ENCODE measurements at regions not wholly inside any gene's neighbourhood (a gene's known extent, or its start where the extent isn't known, plus 50 kb on each side); places are given as distances from the start of the nearest gene placed in this dataset.

DNA sequence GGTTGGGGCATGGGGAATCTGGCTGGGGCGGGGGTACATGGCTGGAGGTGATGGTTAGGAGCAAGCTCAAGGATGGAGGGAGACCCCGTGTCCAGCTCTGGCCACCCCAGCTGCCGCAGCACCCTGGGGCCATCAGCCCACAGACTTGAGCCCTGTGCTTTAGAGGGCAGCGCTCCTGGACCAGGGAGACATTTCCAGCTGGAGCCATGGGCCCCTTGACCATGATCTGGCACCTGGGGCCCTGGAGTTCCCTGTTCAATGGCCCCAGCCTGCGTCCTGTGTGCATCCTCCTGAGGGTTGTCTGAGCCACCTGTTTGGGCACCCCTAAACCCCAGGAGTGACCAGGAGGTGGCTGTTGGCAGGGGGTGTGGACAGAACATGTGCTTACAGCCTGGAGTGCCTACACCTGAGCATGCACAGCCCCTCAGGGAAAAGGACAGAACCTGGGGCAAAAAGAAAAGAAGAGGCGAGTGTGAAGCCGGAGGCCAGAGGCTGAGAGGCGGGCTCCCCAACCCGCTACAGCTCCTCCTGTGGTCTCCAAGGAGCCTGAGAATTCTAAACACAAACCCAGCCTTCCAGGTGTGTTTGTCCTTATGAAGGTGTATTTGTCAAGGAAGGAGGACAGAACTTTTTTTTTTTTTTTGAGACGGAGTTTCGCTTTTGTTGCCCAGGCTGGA, 126.7 kb downstream of the C9orf50 start:
- peak overlapping the region in 3 of 8 donors; percentile 12 to 92 (median 45) for H3K4me3 Mint-ChIP-seq
- H3K4me1 ChIP-seq (ENCODE audit: insufficient read depth, low read length) = peaks cover 49% of the 10 kb centered on the region

DNA sequence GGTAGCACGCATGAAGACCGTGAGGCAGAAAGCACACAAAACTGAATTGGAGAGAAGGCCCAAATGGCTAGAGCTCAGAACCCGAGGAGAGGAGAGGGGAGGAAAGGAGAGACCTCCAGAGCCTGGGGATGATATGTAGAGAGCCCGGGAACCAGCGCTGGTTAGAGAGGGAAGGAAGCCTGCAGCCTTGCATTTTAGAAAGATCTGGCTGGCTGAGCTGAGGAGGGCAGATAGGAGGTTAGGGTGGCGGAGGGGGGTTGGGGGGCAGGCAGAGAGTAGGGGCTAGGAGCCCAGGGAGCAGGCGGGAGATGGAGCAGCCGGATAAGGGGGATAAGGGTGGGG, 127.2 kb downstream of the C9orf50 start:
- Histone ChIP-seq H3K36me3 (ENCODE audit: insufficient read depth, low read length) (no peaks in the 10 kb centered on the region), H3K27ac (ENCODE audit: low read depth, low read length) (no peak overlapping the region), H3K9me3 (ENCODE audit: control insufficient read depth in 1 of 2, low read length in 2 of 2) (no peaks in the 10 kb centered on the region), H3K27me3 (ENCODE audit: insufficient read depth, low read length) (no peaks in the 10 kb centered on the region), H3K4me1 (ENCODE audit: insufficient read depth, low read length) (peaks cover 54% of the 10 kb centered on the region), H3K4me3 (ENCODE audit: low read length in 2 of 2) (no peak overlapping the region)
- intact Hi-C loops (cut with micrococcal nuclease) = no loop called here
- H3K27ac Mint-ChIP-seq = peak overlapping the region in 5 of 7 donors; percentile 25 to 85 (median 77)
- H3K4me3 Mint-ChIP-seq = peak overlapping the region in 3 of 8 donors; percentile 32 to 61 (median 33)
- CTCF ChIA-PET (ENCODE audit: partially characterized antibody) = no interaction called here
- H3K36me3 Mint-ChIP-seq = peaks cover 0 to 22% of the 10 kb centered on the region in 2 donors
- DNase-seq = no peak
- H3K9me3 Mint-ChIP-seq = peaks cover 0 to 2% (median 0%) of the 10 kb centered on the region in 8 donors
- H3K4me1 Mint-ChIP-seq = peaks cover 29 to 67% (median 47%) of the 10 kb centered on the region in 4 donors
- POLR2A ChIA-PET (ENCODE audit: partially characterized antibody) = interaction anchor here (1.4 to 6.3 kb wide), 3 partner anchors 11 to 35 kb away, joined by 3 to 44 read pairs (median 4); no protein-coding TSS in a partner anchor
- peaks cover 0 to 1% of the 10 kb centered on the region in 2 donors for H3K27me3 Mint-ChIP-seq

More for the DNA sequence above, 126.7 kb downstream of the C9orf50 start:
- Histone ChIP-seq H3K27ac (ENCODE audit: low read depth, low read length) (no peak overlapping the region), H3K36me3 (ENCODE audit: insufficient read depth, low read length) (no peaks in the 10 kb centered on the region), H3K27me3 (ENCODE audit: insufficient read depth, low read length) (no peaks in the 10 kb centered on the region), H3K4me3 (ENCODE audit: low read length in 2 of 2) (no peak overlapping the region), H3K9me3 (ENCODE audit: control insufficient read depth in 1 of 2, low read length in 2 of 2) (no peaks in the 10 kb centered on the region)
- Mint-ChIP-seq H3K36me3 (peaks cover 0 to 17% of the 10 kb centered on the region in 2 donors), H3K9me3 (no peaks in the 10 kb centered on the region), H3K4me1 (peaks cover 25 to 61% (median 42%) of the 10 kb centered on the region in 4 donors), H3K27ac (peak overlapping the region in 4 of 7 donors; percentile 29 to 75 (median 44)), H3K27me3 (peaks cover 0 to 1% of the 10 kb centered on the region in 2 donors)
- intact Hi-C loops (cut with micrococcal nuclease) = no loop called here
- POLR2A ChIA-PET (ENCODE audit: partially characterized antibody) = interaction anchor here (0.6 to 6.3 kb wide), 8 partner anchors 8 to 317 kb away, joined by 3 to 44 read pairs (median 4); partner anchors contain the start of gene IER5L
- peak in 1 of 5 donors; percentile 30 for DNase-seq
- CTCF ChIA-PET (ENCODE audit: partially characterized antibody) = interaction anchor here (0.8 kb wide), 1 partner anchor 321 kb away, joined by 3 read pairs; no protein-coding TSS in a partner anchor

DNA sequence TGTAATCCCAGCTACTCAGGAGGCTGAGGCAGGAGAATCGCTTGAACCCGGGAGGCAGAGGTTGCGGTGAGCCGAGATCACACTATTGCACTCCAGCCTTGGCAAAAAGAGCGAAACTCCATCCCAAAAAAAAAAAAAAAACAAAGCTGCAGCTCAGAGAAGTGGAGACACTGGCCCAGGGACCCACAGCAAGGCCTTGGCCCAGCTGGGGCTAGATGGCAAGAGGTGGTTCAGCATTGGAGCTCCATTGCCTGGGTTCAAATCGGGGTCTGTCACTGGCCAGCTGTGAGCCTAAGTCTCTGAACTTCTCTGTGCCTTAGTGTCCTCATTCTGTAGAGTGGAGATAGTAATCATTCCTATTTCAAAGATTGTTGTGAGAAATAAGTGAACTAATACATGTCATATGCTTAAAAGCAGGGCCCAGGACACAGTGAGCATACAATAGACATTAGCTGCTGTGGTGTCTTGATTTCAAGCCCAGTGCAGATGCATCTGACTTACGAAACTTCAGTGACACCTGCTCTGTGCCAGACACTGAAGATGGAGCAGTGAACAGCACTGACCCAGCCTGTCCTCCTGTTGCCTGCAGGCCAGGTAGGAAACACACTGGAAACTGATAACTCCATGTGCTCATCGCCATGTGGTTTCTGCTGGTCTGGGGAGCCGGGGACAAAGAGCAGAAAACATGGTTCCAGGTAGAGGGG, 127.7 kb downstream of the C9orf50 start:
- peaks cover 0 to 2% (median 0%) of the 10 kb centered on the region in 8 donors for H3K9me3 Mint-ChIP-seq
- CTCF ChIA-PET (ENCODE audit: partially characterized antibody) = interaction anchor here (1.6 kb wide), 1 partner anchor 319 kb away, joined by 6 read pairs; no protein-coding TSS in a partner anchor
- Histone ChIP-seq H3K4me3 (ENCODE audit: low read length in 2 of 2) (no peak overlapping the region), H3K36me3 (ENCODE audit: insufficient read depth, low read length) (no peaks in the 10 kb centered on the region), H3K9me3 (ENCODE audit: control insufficient read depth in 1 of 2, low read length in 2 of 2) (no peaks in the 10 kb centered on the region), H3K27me3 (ENCODE audit: insufficient read depth, low read length) (no peaks in the 10 kb centered on the region), H3K27ac (ENCODE audit: low read depth, low read length) (no peak overlapping the region), H3K4me1 (ENCODE audit: insufficient read depth, low read length) (peaks cover 56% of the 10 kb centered on the region)
- peaks cover 27 to 68% (median 47%) of the 10 kb centered on the region in 4 donors for H3K4me1 Mint-ChIP-seq
- H3K27me3 Mint-ChIP-seq = peaks cover 0 to 1% of the 10 kb centered on the region in 2 donors
- peak in 1 of 5 donors; percentile 5 for DNase-seq
- H3K27ac Mint-ChIP-seq = peak overlapping the region in 6 of 7 donors; percentile 13 to 85 (median 67)
- intact Hi-C loops (cut with micrococcal nuclease) = no loop called here
- peak overlapping the region in 3 of 8 donors; percentile 32 to 61 (median 33) for H3K4me3 Mint-ChIP-seq
- H3K36me3 Mint-ChIP-seq = peaks cover 0 to 22% of the 10 kb centered on the region in 2 donors
- POLR2A ChIA-PET (ENCODE audit: partially characterized antibody) = interaction anchor here (1.0 to 1.5 kb wide), 4 partner anchors 10 to 34 kb away, joined by 3 to 6 read pairs (median 4); no protein-coding TSS in a partner anchor

DNA sequence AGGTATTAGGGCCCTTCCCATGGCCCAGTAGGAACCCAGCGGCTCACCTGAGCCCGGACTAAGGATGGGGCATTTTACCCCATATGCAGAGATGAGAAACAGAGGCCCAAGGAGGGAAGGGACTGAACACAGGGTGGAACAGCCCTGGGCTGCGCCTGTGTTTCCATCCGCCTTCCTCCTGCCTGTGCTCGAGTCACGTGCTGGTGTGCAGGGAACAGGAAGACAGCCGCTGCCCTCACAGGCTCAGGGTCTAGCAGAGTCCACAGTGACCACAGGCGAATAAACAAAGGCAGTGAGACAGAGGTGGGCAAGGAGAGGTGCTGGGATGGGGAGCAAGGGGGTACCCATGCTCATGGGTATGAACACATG, 129.4 kb downstream of the C9orf50 start:
- intact Hi-C loops (cut with micrococcal nuclease) = no loop called here
- Histone ChIP-seq H3K27ac (ENCODE audit: low read depth, low read length) (peak overlapping the region; percentile 91), H3K4me1 (ENCODE audit: insufficient read depth, low read length) (peaks cover 67% of the 10 kb centered on the region), H3K36me3 (ENCODE audit: insufficient read depth, low read length) (no peaks in the 10 kb centered on the region), H3K4me3 (ENCODE audit: low read length in 2 of 2) (no peak overlapping the region), H3K9me3 (ENCODE audit: control insufficient read depth in 1 of 2, low read length in 2 of 2) (no peaks in the 10 kb centered on the region), H3K27me3 (ENCODE audit: insufficient read depth, low read length) (no peaks in the 10 kb centered on the region)
- H3K4me1 Mint-ChIP-seq = peaks cover 31 to 72% (median 51%) of the 10 kb centered on the region in 4 donors
- no peak for DNase-seq
- POLR2A ChIA-PET (ENCODE audit: partially characterized antibody) = interaction anchor here (1.2 to 2.9 kb wide), 3 partner anchors 9 to 55 kb away, joined by 6 to 50 read pairs (median 18); no protein-coding TSS in a partner anchor
- CTCF ChIA-PET (ENCODE audit: partially characterized antibody) = no interaction called here
- H3K27me3 Mint-ChIP-seq = peaks cover 0 to 1% of the 10 kb centered on the region in 2 donors
- H3K9me3 Mint-ChIP-seq = peaks cover 0 to 2% (median 0%) of the 10 kb centered on the region in 8 donors
- H3K27ac Mint-ChIP-seq = peak overlapping the region; percentile 22 to 98 (median 94)
- H3K4me3 Mint-ChIP-seq = peak overlapping the region in 2 of 8 donors; percentile 3 to 93
- peaks cover 0 to 22% of the 10 kb centered on the region in 2 donors for H3K36me3 Mint-ChIP-seq

DNA sequence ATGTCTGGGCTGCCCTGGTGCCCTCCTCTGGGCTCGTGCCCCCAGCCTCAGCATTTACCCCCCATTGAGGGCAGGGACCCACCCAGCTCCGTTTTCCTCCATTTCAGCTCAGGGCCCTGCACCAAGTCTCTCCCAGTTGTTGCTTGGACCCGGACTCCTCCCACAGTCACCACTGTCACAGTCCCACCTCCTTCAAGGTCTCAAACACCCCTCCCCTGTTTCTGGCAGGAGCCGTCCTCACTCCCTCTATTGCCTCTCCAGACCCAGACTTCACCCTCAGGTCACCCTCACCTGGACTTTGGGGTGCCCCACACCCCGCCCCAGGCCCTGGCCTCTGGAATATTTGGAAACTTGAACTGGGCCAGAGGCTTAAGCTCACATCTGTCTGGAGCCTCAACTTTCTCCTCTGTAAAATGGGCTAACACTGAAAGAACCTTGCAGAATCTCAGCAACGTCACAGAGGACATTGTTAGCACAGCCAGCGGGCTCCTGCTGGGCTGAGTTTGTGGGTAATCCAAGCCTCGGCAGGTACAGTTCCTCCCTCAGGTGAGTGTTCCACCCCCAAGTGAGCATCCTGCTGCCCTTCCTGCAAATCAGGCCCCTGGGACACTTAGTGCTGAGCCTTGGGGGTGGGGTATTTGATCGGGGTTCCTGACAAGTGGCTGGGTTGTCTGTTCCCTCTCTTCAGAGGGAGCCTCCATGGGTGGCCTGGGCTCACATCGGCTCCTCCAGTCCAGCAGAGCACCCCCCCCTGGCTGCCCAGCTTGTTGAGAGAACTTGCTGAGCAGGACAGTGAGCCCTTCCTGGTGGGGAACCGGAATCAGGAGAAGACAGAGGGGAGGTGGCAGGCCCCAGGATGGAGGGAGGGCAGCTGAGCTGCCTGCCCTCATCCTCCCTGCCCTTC, 130.1 kb downstream of the C9orf50 start:
- H3K9me3 ChIP-seq (ENCODE audit: control insufficient read depth in 1 of 2, low read length in 2 of 2) = no peaks in the 10 kb centered on the region
- ChIA-PET POLR2A (ENCODE audit: partially characterized antibody) (interaction anchor here (0.8 to 2.9 kb wide), 7 partner anchors 9 to 314 kb away, joined by 3 to 50 read pairs (median 8); no protein-coding TSS in a partner anchor), CTCF (ENCODE audit: partially characterized antibody) (interaction anchor here (0.6 to 1.4 kb wide), 5 partner anchors 10 to 317 kb away, joined by 3 to 6 read pairs (median 3); no protein-coding TSS in a partner anchor)
- no peak for DNase-seq
- peaks cover 0 to 1% of the 10 kb centered on the region in 2 donors for H3K27me3 Mint-ChIP-seq
- no peaks in the 10 kb centered on the region for H3K27me3 ChIP-seq (ENCODE audit: insufficient read depth, low read length)
- H3K4me3 ChIP-seq (ENCODE audit: low read length in 2 of 2) = peak overlapping the region in 1 of 2 donors; percentile 43
- peaks cover 0 to 22% of the 10 kb centered on the region in 2 donors for H3K36me3 Mint-ChIP-seq
- H3K4me3 Mint-ChIP-seq = peak overlapping the region; percentile 80 to 96 (median 92)
- peak overlapping the region; percentile 91 for H3K27ac ChIP-seq (ENCODE audit: low read depth, low read length)
- H3K9me3 Mint-ChIP-seq = peaks cover 0 to 2% (median 0%) of the 10 kb centered on the region in 8 donors
- H3K27ac Mint-ChIP-seq = peak overlapping the region; percentile 93 to 99 (median 97)
- peaks cover 31 to 70% (median 50%) of the 10 kb centered on the region in 4 donors for H3K4me1 Mint-ChIP-seq
- H3K36me3 ChIP-seq (ENCODE audit: insufficient read depth, low read length) = no peaks in the 10 kb centered on the region
- intact Hi-C loops (cut with micrococcal nuclease) = no loop called here
- H3K4me1 ChIP-seq (ENCODE audit: insufficient read depth, low read length) = peaks cover 61% of the 10 kb centered on the region

DNA sequence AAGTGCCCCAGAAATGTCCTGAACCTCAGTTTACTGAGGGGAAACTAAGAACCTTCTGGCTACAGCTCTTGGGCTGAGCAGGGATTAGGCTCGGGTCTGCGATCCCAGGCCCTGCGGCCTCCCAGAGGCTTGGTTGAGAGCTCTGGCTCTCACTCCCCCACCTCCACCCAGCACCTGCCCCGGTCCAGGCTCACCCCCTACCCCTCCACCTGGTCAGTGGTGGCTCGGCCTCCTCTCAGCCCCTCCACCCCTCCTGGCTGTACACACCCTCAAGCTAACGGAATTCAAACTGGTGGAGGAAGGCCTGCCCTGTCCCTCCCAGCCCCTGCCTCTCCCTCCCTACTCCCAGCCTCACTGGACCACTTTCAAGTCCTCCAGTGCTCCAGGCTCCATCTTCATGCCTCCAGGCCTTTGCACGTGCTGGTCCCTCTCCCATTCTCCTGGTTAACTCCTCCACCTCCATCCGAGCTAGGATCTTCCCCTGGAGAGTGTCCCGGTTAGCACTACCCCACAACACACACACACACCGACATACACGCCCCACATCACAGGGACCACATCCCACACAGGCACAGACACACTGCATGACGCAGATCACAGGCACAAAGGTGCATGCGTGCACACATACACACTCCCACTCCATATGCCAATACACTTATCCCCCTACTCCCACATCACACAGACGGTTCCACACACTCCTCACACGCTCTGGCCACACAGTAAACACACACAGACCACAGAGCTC, 130.9 kb downstream of the C9orf50 start:
- peak overlapping the region; percentile 91 for H3K27ac ChIP-seq (ENCODE audit: low read depth, low read length)
- CTCF ChIA-PET (ENCODE audit: partially characterized antibody) = interaction anchor here (0.6 to 1.4 kb wide), 5 partner anchors 10 to 316 kb away, joined by 3 to 6 read pairs (median 3); no protein-coding TSS in a partner anchor

More for the DNA sequence above, 130.9 kb downstream of the C9orf50 start:
- POLR2A ChIA-PET (ENCODE audit: partially characterized antibody) = interaction anchor here (0.6 to 2.9 kb wide), 14 partner anchors 8 to 350 kb away, joined by 3 to 50 read pairs (median 3); partner anchors contain the start of gene NTMT1
- peaks cover 53% of the 10 kb centered on the region for H3K4me1 ChIP-seq (ENCODE audit: insufficient read depth, low read length)
- Mint-ChIP-seq H3K4me1 (peaks cover 32 to 70% (median 47%) of the 10 kb centered on the region in 4 donors), H3K27ac (peak overlapping the region; percentile 93 to 99 (median 97)), H3K9me3 (peaks cover 0 to 2% (median 0%) of the 10 kb centered on the region in 8 donors), H3K36me3 (peaks cover 0 to 21% of the 10 kb centered on the region in 2 donors), H3K4me3 (peak overlapping the region; percentile 80 to 96 (median 92)), H3K27me3 (peaks cover 0 to 1% of the 10 kb centered on the region in 2 donors)
- peak; percentile 72 to 87 (median 79) for DNase-seq
- no peaks in the 10 kb centered on the region for H3K36me3 ChIP-seq (ENCODE audit: insufficient read depth, low read length)
- intact Hi-C loops (cut with micrococcal nuclease) = loop anchor here (2.0 kb wide), 1 partner anchor 315 kb away; no protein-coding TSS in a partner anchor
- H3K4me3 ChIP-seq (ENCODE audit: low read length in 2 of 2) = peak overlapping the region; percentile 43 to 46
- no peaks in the 10 kb centered on the region for H3K27me3 ChIP-seq (ENCODE audit: insufficient read depth, low read length)
- no peaks in the 10 kb centered on the region for H3K9me3 ChIP-seq (ENCODE audit: control insufficient read depth in 1 of 2, low read length in 2 of 2)

Measured in CD4-positive, alpha-beta memory T cell (primary cell).